G401 (cell line): ENCODE measurements at regions not wholly inside any gene's neighbourhood (a gene's known extent, or its start where the extent isn't known, plus 50 kb on each side); places are given as distances from the start of the nearest gene placed in this dataset.
"Not testable (repeated sequence)": the region's sequence is repeated elsewhere in the genome, so short reads cannot be mapped to it uniquely, and the experiment has no call there.

ENCODE experiments used
- DNase-seq: peaks from one replicate; pipeline ENCODE4 v3.0.0-alpha.2; 2015; ENCODE audit warnings: low spot score
- in situ Hi-C: cut with HindIII; loops from 2 replicates; pipeline ENCODE4 v1.10.0; 2016; ENCODE audit warnings: low sequenced_read_pairs, mixed read lengths

DNA sequence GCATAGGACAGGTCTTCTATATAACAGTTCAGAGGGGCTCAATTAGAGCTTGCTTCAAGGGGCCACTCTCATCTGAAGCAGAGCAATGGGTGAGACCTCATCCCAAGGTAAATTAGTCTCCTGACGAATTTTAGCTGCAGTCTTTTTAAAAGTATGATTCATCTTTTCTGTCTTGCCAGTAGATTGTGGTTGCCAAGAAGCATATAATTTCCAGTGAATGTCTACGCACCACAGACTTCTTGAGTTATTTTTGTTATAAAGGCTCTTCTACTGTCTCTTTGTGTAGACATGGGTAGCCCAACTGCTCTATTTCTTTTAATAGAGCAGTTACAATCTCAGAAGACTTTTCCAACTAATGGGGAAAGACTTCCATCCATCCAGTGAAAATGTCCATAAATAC is 108.9 kb upstream of the FMN2 start:
- in situ Hi-C loops: no loop called here
- no peak for DNase-seq

DNA sequence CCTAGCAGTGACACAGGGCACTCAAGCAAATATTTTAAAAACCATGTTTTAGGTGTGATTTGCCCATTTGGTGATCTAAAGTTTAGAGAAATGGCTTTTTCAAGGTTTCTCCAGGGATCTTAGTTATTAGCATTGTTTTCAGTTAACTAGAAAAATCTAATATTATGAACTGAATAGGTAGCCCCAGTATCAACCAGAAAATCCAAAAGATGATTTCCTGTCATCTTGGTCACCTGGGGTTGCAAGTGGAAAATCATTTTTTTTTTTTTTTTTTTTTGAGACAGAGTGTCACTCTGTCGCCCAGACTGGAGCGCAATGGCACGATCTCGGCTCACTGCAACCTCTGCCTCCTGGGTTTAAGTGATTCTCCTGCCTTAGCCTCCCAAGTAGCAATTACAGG is 106.6 kb upstream of the FMN2 start:
- in situ Hi-C loops: no loop called here
- no peak for DNase-seq

- in situ Hi-C loops: no loop called here
- peak; percentile 13 for DNase-seq
These were observed 104.5 kb upstream of the FMN2 start for GRCh38 chr1:239987103-239987745.

DNA sequence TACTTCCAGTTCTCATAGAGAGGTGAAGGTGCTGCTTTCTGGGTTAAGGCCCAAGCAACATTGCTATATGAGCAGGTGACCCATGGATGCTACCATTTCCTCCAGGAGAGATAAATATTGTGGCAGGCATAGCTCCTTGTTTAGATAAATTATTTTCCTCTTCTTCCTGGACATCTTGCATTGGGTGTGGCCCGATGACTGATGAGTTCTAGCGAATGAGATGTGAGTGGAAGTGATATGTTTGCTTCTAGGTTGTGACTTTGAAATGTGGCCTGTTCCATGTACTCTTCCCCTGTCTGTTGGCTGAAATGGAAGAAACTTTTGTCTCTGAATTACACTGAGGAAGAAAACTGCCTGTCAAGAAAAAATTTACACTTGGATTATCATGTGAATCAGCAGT is 101.7 kb upstream of the FMN2 start:
- DNase-seq: no peak
- in situ Hi-C loops: no loop called here

GRCh38 chr1:239992566-239992965 is 99.1 kb upstream of the FMN2 start:
- DNase-seq, in situ Hi-C loops: not testable (repeated sequence)

GRCh38 chr1:239993366-239993765 is 98.3 kb upstream of the FMN2 start:
- no peak for DNase-seq
- in situ Hi-C loops: no loop called here

- no peak for DNase-seq
- in situ Hi-C loops: no loop called here
These were observed 96.4 kb upstream of the FMN2 start for GRCh38 chr1:239995281-239995680.

DNA sequence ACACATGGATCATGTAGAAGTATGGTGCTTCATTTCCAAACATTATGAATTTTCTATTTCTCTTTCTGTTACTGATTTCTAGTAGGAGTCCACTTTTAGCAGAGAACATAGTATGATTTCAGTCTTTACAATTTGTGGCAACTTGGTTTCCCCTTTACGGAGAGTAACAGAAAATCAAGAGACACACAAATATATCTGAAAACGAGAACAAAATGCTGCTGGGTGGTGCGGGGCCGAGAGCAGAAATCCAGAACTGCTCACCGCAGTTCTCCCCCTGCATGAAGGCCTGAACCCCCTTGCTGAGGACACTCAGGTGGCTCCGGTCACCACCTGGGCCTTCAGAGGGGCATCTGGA is 94.5 kb upstream of the FMN2 start:
- in situ Hi-C loops: no loop called here
- no peak for DNase-seq

- in situ Hi-C loops: no loop called here
- DNase-seq: no peak
These were observed 94.0 kb upstream of the FMN2 start for GRCh38 chr1:239997515-239998311.

DNA sequence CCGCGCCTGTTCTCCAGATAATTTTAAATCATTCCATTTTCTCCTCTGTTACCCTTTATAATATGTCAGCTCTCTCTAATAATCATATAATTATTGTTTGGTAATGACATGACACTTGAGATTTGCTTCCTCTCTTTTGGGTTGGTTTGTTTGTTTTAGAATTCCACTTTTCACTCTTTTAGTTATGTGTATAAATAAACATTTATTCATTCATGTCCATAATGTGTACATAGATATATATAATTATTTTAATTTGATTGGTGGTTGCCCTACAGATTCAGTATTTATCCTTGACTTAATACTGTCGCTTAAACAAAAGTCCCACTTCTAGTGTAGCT is 93.4 kb upstream of the FMN2 start:
- in situ Hi-C loops: no loop called here
- no peak for DNase-seq

DNA sequence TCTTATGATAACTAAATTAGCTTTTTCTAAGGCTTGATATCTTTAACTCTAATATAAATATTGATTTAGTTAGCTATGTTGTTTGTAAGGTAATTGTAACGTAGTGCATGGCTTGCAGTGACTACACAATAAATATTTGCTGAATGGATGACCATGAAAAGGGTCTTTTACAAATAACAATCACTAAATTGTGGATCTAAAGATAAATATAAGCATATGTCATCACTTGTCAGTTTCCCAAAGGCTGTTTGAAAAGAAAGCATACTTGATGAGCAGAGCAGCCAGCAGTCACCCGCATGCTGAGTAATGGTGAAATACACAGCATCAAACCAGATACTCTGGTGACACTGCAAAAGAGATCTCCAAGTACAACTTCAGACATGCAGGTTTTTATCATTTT is 92.5 kb upstream of the FMN2 start:
- DNase-seq: no peak
- in situ Hi-C loops: no loop called here

DNA sequence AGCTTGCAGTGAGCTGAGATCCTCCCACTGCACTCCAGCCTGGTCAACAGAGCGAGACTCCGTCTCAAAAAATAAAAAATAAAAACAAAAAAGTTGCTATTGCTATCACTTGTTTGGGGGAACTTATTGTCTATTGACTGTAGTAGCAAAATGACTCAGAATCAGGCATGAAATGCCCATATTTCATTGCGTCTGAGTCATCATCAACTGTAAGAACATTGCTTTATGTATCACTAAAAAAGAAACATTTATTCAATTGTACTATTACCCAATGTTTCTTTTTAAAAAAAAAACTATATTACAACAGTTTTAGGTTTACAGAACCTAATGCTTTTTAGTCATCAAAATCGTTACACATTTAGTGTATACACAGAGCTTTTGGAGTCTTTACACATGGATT is 91.0 kb upstream of the FMN2 start:
- no peak for DNase-seq
- in situ Hi-C loops: no loop called here

DNA sequence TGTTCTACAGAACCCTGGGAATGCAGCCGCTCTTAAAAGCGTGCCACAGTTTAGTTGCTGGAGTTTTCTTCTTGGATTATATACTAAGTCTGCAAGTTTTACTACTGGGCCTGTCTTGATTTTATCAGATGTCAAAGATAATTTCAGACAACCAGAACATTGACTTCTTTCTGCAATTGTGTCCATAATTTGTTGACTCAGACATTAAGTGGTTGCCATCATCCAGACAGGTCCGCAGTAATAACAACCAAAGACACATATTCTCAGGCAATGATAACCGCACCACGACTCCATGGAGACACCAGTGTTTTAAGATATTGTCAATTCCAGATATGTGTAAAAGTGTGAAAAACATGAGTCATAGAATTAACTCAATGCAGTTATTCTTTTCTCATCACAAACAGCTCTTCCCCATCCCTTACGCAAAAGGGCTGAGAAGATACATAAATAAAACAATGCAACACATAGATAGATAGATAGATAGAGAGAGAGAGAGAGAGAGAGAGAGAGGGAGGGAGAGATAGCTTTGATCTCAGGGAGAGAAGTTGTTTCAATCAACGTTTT is 90.4 kb upstream of the FMN2 start:
- DNase-seq: no peak
- in situ Hi-C loops: no loop called here

DNA sequence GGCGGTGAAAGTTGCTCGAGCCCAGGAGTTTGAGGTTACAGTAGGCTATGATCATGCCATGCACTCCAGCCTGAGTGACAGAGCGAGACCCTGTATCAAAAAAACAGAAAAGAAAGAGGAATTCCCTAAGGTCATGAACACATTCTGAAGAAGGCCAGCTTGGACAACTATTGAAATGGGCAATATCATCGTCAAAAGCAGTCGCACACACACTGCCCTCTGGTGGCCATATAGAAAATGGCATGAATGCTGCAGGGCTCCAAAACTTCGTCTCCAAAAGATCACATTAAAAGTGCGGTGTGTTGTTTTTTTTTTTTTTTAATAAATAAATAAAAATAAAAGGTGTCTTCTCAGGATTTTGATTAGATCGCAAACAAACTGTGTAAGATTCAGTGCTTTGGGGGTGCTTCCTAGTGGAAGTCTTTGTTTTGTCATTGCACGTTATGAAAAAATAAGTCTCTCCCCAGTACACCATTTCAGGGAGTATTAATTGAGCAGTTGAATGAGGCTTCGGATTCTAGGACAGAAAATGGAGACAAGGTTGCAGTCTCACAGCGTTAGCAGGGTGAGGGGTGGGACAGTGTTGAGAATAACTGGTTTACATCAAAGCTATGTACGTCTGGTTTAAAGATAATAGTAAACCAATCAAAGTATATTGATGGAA is 87.5 kb upstream of the FMN2 start:
- in situ Hi-C loops: no loop called here
- DNase-seq: no peak

DNA sequence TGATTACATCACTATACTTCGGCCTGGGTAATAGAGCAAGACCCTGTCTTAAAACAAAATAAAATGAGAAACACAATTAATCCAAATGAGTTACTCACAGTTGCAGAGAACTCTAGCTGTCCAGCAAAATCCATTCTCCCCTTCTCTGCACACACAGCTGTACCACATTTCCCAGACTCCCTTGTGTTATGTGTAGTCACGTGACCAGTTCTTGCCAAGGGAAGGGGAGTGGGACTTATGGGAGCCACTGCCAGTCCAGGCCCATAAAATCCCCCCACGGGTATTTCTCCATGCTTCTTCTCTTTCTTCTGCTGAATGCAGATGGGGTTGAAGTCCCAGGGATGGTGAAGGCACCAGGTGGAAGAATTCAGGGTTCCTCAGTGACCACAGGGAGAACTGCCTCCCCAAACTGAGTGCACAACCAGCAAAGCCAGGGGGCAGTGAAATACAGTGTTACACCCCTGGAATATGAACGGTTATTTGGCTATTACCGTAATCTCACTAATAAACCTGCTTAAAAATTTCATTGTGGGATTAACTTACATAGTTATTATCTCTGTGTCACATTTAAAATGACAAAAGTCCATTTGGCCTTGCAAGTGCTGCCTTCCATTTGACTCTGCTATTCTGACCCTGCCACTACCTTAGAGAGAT is 85.6 kb upstream of the FMN2 start:
- in situ Hi-C loops: no loop called here
- no peak for DNase-seq

- in situ Hi-C loops: no loop called here
These were observed 83.4 kb upstream of the FMN2 start for GRCh38 chr1:240008298-240008697.

GRCh38 chr1:240014051-240014450 is 77.6 kb upstream of the FMN2 start:
- DNase-seq: no peak
- in situ Hi-C loops: no loop called here

More at GRCh38 chr1:240008298-240008697, 83.4 kb upstream of the FMN2 start:
- DNase-seq: no peak

DNA sequence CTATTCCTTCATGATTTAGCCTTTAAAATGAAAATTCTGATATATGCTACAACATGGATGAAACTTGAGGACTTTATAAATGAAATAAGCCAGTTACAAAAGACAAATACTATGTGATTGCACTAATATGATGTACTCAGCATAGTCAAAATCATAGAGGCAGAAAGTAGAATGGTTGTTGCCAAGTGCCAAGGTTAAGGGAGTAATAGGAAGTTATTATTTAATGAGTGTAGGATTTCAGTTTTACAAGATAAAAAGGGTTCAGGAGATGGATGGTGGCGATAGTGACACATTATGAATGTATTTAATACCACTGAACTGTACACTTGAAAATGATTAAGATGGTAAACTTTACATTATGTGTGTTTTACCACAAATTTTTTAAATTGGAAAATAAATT is 73.1 kb upstream of the FMN2 start:
- in situ Hi-C loops: no loop called here
- no peak for DNase-seq

DNA sequence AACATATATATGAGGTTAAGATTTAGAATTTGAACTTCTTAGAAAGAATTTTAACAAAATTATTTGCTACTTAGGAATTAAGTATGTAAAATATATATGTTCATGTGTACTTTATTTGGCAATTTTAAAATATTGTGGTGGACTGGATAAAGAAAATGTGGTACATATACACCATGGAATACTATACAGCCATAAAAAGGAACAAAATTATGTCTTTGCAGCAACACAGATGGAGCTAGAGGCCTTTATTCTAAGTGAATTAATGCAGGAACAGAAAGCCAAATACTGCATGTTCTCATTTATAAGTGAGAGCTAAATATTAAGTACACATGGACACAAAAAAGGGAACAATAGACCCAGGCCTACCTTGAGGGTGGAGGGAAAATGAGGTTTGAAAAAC is 72.2 kb upstream of the FMN2 start:
- in situ Hi-C loops: no loop called here
- DNase-seq: no peak

GRCh38 chr1:240020871-240021270 is 70.8 kb upstream of the FMN2 start:
- in situ Hi-C loops: no loop called here
- no peak for DNase-seq
